GM12874 (cell line): ENCODE measurements at regions not wholly inside any gene's neighbourhood (a gene's known extent, or its start where the extent isn't known, plus 50 kb on each side); places are given as distances from the start of the nearest gene placed in this dataset.

Source experiments
- CTCF ChIP-seq: IDR thresholded peaks from 2 replicates; pipeline ENCODE4 v1.5.1; 2011; ENCODE audit warnings: low read depth, mild to moderate bottlenecking, control low read depth, low read length, moderate library complexity; ENCODE audit not compliant: insufficient read depth

GRCh38 chr2:160794926-160795325, 301.3 kb upstream of the RBMS1 start:
- TF ChIP-seq CTCF: no peak

- TF ChIP-seq CTCF: no peak
These were observed 310.3 kb upstream of the RBMS1 start for GRCh38 chr2:160803881-160804280.

GRCh38 chr2:160810406-160810805, 316.8 kb upstream of the RBMS1 start:
- TF ChIP-seq CTCF: no peak

- no peak for TF ChIP-seq CTCF
These were observed 319.4 kb upstream of the RBMS1 start for GRCh38 chr2:160812830-160813505.

GRCh38 chr2:160813506-160813858, 319.9 kb upstream of the RBMS1 start:
- TF ChIP-seq CTCF: no peak

GRCh38 chr2:160816916-160817499, 323.4 kb upstream of the RBMS1 start:
- no peak for TF ChIP-seq CTCF

- no peak for TF ChIP-seq CTCF
These were observed 327.1 kb upstream of the RBMS1 start for GRCh38 chr2:160820691-160821090.

GRCh38 chr2:160822006-160822405, 328.4 kb upstream of the RBMS1 start:
- no peak for TF ChIP-seq CTCF
